ENCODE measurements at regions not wholly inside any gene's neighbourhood (a gene's known extent, or its start where the extent isn't known, plus 50 kb on each side); places are given as distances from the start of the nearest gene placed in this dataset.

GRCh38 chr2:42851740-42852250, 59.4 kb upstream of the HAAO start:
- no peaks in the 10 kb centered on the region for H3K79me2 ChIP-seq (ENCODE audit: control insufficient read depth, insufficient read depth, low read length)
- ChIA-PET CTCF (no interaction called here), POLR2A (no interaction called here)
- H3K4me1 ChIP-seq (ENCODE audit: control insufficient read depth, extremely low read depth, insufficient read depth, low read length) = no peaks in the 10 kb centered on the region
- no peaks in the 10 kb centered on the region for H3K9me3 ChIP-seq (replicated peaks; ENCODE audit: control insufficient read depth, insufficient read depth, low read length)
- no peak overlapping the region for H3K4me3 ChIP-seq (replicated peaks in 1 of 3; ENCODE audit: insufficient read depth in 1 of 3, low read depth in 1 of 3, low read length in 3 of 3)
- DNase-seq (ENCODE audit: low read depth, low spot score) (no peak), FAIRE-seq (no peak)
- BruUV-seq (replicated peaks) = no TSS peak
- H4K20me1 ChIP-seq (replicated peaks; ENCODE audit: control insufficient read depth, extremely low read depth, insufficient read depth, low read length) = no peaks in the 10 kb centered on the region
- H3K36me3 ChIP-seq (ENCODE audit: control insufficient read depth in 2 of 2, extremely low read depth in 1 of 2, insufficient read depth in 2 of 2, low read length in 2 of 2) = no peaks in the 10 kb centered on the region
- no peak overlapping the region for H2AFZ ChIP-seq (ENCODE audit: low read depth, low read length)
- dilution Hi-C loops (cut with MboI; ENCODE audit: extremely low pct_ligation_motif_present, low sequenced_read_pairs) = no loop called here
- no peak overlapping the region for H3K9ac ChIP-seq (replicated peaks; ENCODE audit: extremely low read depth, insufficient read depth, low read length)
- H3K27ac ChIP-seq (ENCODE audit: insufficient read depth, low read depth, low read length) = no peak overlapping the region
- no peaks in the 10 kb centered on the region for H3K27me3 ChIP-seq (ENCODE audit: control insufficient read depth in 2 of 2, insufficient read depth in 2 of 2, low read length in 2 of 2)
- H3K9me1 ChIP-seq (replicated peaks; ENCODE audit: control insufficient read depth, extremely low read depth, insufficient read depth, low read length) = no peaks in the 10 kb centered on the region
- intact Hi-C loops (cut with micrococcal nuclease) = no loop called here
- TF ChIP-seq POLR2A (IDR thresholded peaks at IDR 0.05; ENCODE audit: low read depth, low read length) (no peak), MAX (IDR thresholded peaks at IDR 0.05; ENCODE audit: insufficient read depth, insufficient read length) (no peak), FOS (IDR thresholded peaks at IDR 0.05; ENCODE audit: borderline replicate concordance, insufficient read depth, low read length) (no peak), POLR2AphosphoS5 (IDR thresholded peaks at IDR 0.05; ENCODE audit: insufficient read depth, low read depth, low read length) (no peak), MYC (IDR thresholded peaks at IDR 0.05; ENCODE audit: low read depth, low read length) (no peak), EZH2 (IDR thresholded peaks at IDR 0.05; ENCODE audit: borderline replicate concordance, low read depth, low read length, severe bottlenecking) (no peak), JUN (IDR thresholded peaks at IDR 0.05; ENCODE audit: borderline replicate concordance, insufficient read depth, insufficient read length, low read depth) (no peak)
- no peak overlapping the region for H3K4me2 ChIP-seq (ENCODE audit: insufficient read depth, low read length)

- H3K36me3 ChIP-seq (ENCODE audit: control insufficient read depth in 2 of 2, extremely low read depth in 1 of 2, insufficient read depth in 2 of 2, low read length in 2 of 2) = no peaks in the 10 kb centered on the region
- no peaks in the 10 kb centered on the region for H4K20me1 ChIP-seq (replicated peaks; ENCODE audit: control insufficient read depth, extremely low read depth, insufficient read depth, low read length)
- no peaks in the 10 kb centered on the region for H3K27me3 ChIP-seq (ENCODE audit: control insufficient read depth in 2 of 2, insufficient read depth in 2 of 2, low read length in 2 of 2)
- no peak overlapping the region for H3K27ac ChIP-seq (ENCODE audit: insufficient read depth, low read depth, low read length)
- H3K9ac ChIP-seq (replicated peaks; ENCODE audit: extremely low read depth, insufficient read depth, low read length) = no peak overlapping the region
- dilution Hi-C loops (cut with MboI; ENCODE audit: extremely low pct_ligation_motif_present, low sequenced_read_pairs) (no loop called here), intact Hi-C loops (cut with micrococcal nuclease) (no loop called here)
- no TSS peak for BruUV-seq (replicated peaks)
- DNase-seq (ENCODE audit: low read depth, low spot score) (no peak), FAIRE-seq (no peak)
- H3K9me3 ChIP-seq (replicated peaks; ENCODE audit: control insufficient read depth, insufficient read depth, low read length) = no peaks in the 10 kb centered on the region
- no peaks in the 10 kb centered on the region for H3K79me2 ChIP-seq (ENCODE audit: control insufficient read depth, insufficient read depth, low read length)
- POLR2A ChIA-PET = no interaction called here
- TF ChIP-seq JUN (IDR thresholded peaks at IDR 0.05; ENCODE audit: borderline replicate concordance, insufficient read depth, insufficient read length, low read depth) (no peak), CTCF (IDR thresholded peaks at IDR 0.05; ENCODE audit: extremely low read depth in 1 of 2, insufficient read depth in 1 of 2, low read depth in 1 of 2, low read length in 2 of 2) (no peak), MAX (IDR thresholded peaks at IDR 0.05; ENCODE audit: insufficient read depth, insufficient read length) (no peak), FOS (IDR thresholded peaks at IDR 0.05; ENCODE audit: borderline replicate concordance, insufficient read depth, low read length) (no peak), MYC (IDR thresholded peaks at IDR 0.05; ENCODE audit: low read depth, low read length) (no peak), EZH2 (IDR thresholded peaks at IDR 0.05; ENCODE audit: borderline replicate concordance, low read depth, low read length, severe bottlenecking) (no peak), POLR2A (IDR thresholded peaks at IDR 0.05; ENCODE audit: low read depth, low read length) (no peak)
- no peak overlapping the region for H3K4me2 ChIP-seq (ENCODE audit: insufficient read depth, low read length)
- H3K4me3 ChIP-seq (replicated peaks in 1 of 3; ENCODE audit: insufficient read depth in 1 of 3, low read depth in 1 of 3, low read length in 3 of 3) = no peak overlapping the region
- CTCF ChIA-PET = interaction anchor here (1.9 kb wide), 1 partner anchor 9 kb away, joined by 4 read pairs; no protein-coding TSS in a partner anchor
- no peaks in the 10 kb centered on the region for H3K4me1 ChIP-seq (ENCODE audit: control insufficient read depth, extremely low read depth, insufficient read depth, low read length)
- H2AFZ ChIP-seq (ENCODE audit: low read depth, low read length) = no peak overlapping the region
- H3K9me1 ChIP-seq (replicated peaks; ENCODE audit: control insufficient read depth, extremely low read depth, insufficient read depth, low read length) = no peaks in the 10 kb centered on the region
These were observed 58.8 kb upstream of the HAAO start for GRCh38 chr2:42851186-42851585.

All from endothelial cell of umbilical vein (primary cell).